ENCODE measurements at regions not wholly inside any gene's neighbourhood (a gene's known extent, or its start where the extent isn't known, plus 50 kb on each side); places are given as distances from the start of the nearest gene placed in this dataset.
A peak's percentile ranks its signal among the peaks of the same experiment; 100 is the strongest.

DNA sequence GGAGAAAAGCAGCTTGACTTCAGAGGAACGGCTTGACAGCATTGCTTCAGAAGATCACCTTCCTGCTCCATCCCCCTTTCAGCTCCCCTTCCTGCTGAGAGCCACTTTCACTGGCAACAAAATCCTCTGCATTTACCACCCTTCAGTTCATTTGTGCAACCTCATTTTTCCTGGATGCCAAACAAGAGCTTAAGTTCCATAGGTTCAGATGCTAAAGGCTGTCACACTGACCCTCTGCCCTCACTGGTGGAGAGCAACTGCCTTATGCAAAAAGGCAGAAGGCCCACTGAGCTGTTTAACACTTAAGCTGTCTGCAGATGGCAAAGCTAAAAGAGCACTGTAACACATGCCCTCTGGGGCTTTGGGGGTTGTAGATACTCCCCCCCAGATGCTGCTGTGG is 131.2 kb upstream of the SPACA1 start:
- H3K27me3 Mint-ChIP-seq (ENCODE audit: low read depth, poor library complexity), result peaks cover 4% of the 10 kb centered on the region
- peaks cover 18% of the 10 kb centered on the region for H3K4me1 Mint-ChIP-seq
- H3K4me3 Mint-ChIP-seq, result no peak overlapping the region
- peaks cover 6% of the 10 kb centered on the region for H3K36me3 Mint-ChIP-seq (ENCODE audit: low read depth)
- no peak overlapping the region for H3K27ac Mint-ChIP-seq
- TF ChIP-seq, protein P1, sequence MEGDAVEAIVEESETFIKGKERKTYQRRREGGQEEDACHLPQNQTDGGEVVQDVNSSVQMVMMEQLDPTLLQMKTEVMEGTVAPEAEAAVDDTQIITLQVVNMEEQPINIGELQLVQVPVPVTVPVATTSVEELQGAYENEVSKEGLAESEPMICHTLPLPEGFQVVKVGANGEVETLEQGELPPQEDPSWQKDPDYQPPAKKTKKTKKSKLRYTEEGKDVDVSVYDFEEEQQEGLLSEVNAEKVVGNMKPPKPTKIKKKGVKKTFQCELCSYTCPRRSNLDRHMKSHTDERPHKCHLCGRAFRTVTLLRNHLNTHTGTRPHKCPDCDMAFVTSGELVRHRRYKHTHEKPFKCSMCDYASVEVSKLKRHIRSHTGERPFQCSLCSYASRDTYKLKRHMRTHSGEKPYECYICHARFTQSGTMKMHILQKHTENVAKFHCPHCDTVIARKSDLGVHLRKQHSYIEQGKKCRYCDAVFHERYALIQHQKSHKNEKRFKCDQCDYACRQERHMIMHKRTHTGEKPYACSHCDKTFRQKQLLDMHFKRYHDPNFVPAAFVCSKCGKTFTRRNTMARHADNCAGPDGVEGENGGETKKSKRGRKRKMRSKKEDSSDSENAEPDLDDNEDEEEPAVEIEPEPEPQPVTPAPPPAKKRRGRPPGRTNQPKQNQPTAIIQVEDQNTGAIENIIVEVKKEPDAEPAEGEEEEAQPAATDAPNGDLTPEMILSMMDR (IDR thresholded peaks at IDR 0.05), result no peak
- peaks cover 23% of the 10 kb centered on the region for H3K9me3 Mint-ChIP-seq
- no peak for DNase-seq

DNA sequence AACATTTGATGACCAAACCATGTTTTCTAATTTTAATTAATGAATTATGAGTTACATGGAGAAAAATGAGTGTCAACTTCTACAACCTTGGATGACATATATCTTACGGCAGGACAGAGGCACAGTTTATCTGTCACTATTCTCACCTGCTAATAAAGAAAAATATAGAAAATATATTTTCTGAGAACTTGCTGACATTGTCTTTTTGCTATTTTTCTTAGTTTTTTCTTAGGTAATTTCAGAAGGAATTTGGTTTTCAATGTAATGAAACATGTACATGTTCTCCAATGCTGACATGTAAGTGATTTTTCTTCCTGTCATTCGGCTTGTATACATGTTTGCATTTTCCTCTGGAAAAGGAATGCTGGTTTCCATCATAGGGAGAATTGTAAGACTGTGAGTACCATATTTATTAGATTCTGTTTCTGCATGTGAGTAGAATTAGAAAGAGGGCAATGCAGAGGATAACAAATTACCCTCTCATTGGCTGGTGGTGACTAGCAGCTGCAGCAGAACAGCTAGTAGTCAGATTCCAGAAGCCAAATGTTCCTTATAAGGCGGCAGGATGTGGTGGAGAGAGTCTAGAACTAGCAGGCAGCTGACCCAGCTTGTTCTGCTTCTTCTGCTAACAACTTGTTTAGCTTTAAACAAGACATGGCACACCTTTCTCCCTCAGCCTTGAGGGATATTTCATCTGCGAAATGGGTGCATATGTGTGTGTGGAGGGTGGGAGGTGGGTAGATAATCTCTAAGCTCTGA is 132.8 kb upstream of the SPACA1 start:
- H3K4me3 Mint-ChIP-seq, result no peak overlapping the region
- peaks cover 11% of the 10 kb centered on the region for H3K36me3 Mint-ChIP-seq (ENCODE audit: low read depth)
- peaks cover 4% of the 10 kb centered on the region for H3K27me3 Mint-ChIP-seq (ENCODE audit: low read depth, poor library complexity)
- peaks cover 15% of the 10 kb centered on the region for H3K4me1 Mint-ChIP-seq
- TF ChIP-seq, protein P1 (IDR thresholded peaks at IDR 0.05), result no peak
- DNase-seq, result no peak
- peak overlapping the region; percentile 27 for H3K27ac Mint-ChIP-seq
- peaks cover 31% of the 10 kb centered on the region for H3K9me3 Mint-ChIP-seq

DNA sequence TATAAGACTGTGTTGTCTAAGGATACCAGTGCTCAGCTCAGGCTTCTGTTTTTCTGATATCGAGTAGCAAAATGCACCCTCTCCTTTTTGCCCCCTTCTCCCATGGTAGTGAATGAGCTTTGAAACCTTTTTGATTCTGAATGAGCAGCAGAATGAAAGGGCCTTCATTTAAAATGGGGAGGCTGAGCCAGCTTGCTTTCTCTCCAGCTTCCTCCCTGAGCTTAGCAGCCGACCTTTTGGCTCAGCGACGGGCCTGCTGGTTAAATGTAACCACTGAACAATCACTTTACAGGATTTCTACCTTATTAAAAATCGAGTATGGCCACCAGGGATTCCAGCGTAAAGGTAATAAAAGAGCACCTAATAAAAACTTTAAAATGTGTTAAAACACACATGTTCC is 133.7 kb upstream of the SPACA1 start:
- peaks cover 21% of the 10 kb centered on the region for H3K4me1 Mint-ChIP-seq
- peaks cover 11% of the 10 kb centered on the region for H3K36me3 Mint-ChIP-seq (ENCODE audit: low read depth)
- DNase-seq, result no peak

DNA sequence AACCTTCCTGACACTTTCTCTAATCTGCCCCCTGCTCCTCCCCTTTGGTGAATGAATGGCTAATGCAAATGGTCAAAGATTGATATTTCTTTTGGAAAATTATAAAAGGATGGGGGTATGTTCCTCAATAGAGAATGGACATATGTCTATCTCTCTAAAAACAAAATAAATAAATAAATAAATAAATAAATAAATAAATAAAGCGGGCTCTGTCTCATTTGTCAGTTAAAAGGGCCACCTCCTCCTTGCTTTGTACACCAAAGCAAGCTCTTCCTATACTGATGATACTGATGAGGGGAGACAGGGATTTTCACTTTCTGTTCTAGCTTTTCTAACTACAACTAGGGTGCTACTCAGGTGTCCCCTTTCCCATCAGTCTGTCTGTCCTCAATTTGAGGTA is 135.5 kb upstream of the SPACA1 start:
- TF ChIP-seq, protein P1 (IDR thresholded peaks at IDR 0.05), result no peak
- H3K9me3 Mint-ChIP-seq, result peaks cover 27% of the 10 kb centered on the region
- peaks cover 11% of the 10 kb centered on the region for H3K36me3 Mint-ChIP-seq (ENCODE audit: low read depth)
- H3K27ac Mint-ChIP-seq, result no peak overlapping the region
- peaks cover 7% of the 10 kb centered on the region for H3K27me3 Mint-ChIP-seq (ENCODE audit: low read depth, poor library complexity)
- H3K4me3 Mint-ChIP-seq, result no peak overlapping the region
- peaks cover 40% of the 10 kb centered on the region for H3K4me1 Mint-ChIP-seq
- DNase-seq, result no peak

More for the DNA sequence above, 133.7 kb upstream of the SPACA1 start:
- H3K4me3 Mint-ChIP-seq, result no peak overlapping the region
- peaks cover 4% of the 10 kb centered on the region for H3K27me3 Mint-ChIP-seq (ENCODE audit: low read depth, poor library complexity)
- H3K9me3 Mint-ChIP-seq, result peaks cover 31% of the 10 kb centered on the region
- peak overlapping the region; percentile 27 for H3K27ac Mint-ChIP-seq
- TF ChIP-seq, protein P1 (IDR thresholded peaks at IDR 0.05), result no peak

DNA sequence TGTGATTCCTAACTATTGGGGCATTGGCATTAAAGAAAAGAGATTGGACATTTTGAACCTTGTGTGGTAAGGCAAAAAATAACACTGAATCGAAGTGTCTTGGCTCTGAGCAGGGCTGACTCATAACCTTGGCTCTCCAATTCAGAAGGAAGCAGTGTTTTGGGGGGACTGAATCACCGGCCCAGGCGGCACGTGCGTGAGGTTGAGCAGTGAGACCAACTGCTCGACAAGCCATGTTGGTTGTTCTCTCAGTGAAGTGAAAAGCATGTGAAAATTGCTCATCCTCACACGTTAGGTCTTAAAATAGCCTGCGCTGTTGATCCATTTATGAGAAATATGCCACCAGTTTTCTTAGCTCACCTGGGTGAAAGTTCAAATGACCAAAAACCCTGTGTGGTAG is 137.8 kb upstream of the SPACA1 start:
- Mint-ChIP-seq H3K27ac (no peak overlapping the region), H3K27me3 (ENCODE audit: low read depth, poor library complexity) (peaks cover 6% of the 10 kb centered on the region), H3K4me3 (no peak overlapping the region), H3K4me1 (peaks cover 62% of the 10 kb centered on the region), H3K36me3 (ENCODE audit: low read depth) (peaks cover 5% of the 10 kb centered on the region), H3K9me3 (peaks cover 9% of the 10 kb centered on the region)
- TF ChIP-seq, protein P1 (IDR thresholded peaks at IDR 0.05), result no peak
- no peak for DNase-seq
